SU-DHL-6 (cell line): ENCODE measurements at regions not wholly inside any gene's neighbourhood (a gene's known extent, or its start where the extent isn't known, plus 50 kb on each side); places are given as distances from the start of the nearest gene placed in this dataset.

ENCODE experiments used
- H2AFZ ChIP-seq: fragments of 200-600 bp; sonication (generic); 2 replicates; pipeline ENCODE4 v1.6.1; 2014; ENCODE audit warnings: low read depth, mild to moderate bottlenecking, moderate library complexity, mixed read lengths, antibody characterized with exemption, low read length; ENCODE audit not compliant: severe bottlenecking
- H3F3A ChIP-seq: fragments of 200-600 bp; shearing (Covaris generic); 2 replicates; pipeline ENCODE4 v1.6.0; 2016; ENCODE audit warnings: antibody characterized with exemption, mild to moderate bottlenecking; ENCODE audit not compliant: insufficient read depth
- H3K27ac ChIP-seq: fragments of 200-600 bp; sonication (generic); 2 replicates; pipeline ENCODE4 v1.5.1; 2016; ENCODE audit warnings: low read depth, mild to moderate bottlenecking, low read length, moderate library complexity, mixed read lengths
- H3K27me3 ChIP-seq: fragments of 200-600 bp; sonication (generic), shearing (Covaris generic); 2 replicates; pipeline ENCODE4 v1.6.0; 2014; ENCODE audit warnings: mild to moderate bottlenecking, low read length
- H3K36me3 ChIP-seq: fragments of 200-600 bp; sonication (generic); 2 replicates; pipeline ENCODE4 v1.6.1; 2014; ENCODE audit warnings: mild to moderate bottlenecking, low read length, mixed read lengths
- H3K4me2 ChIP-seq: fragments of 300-600, 200-600 bp; shearing (Covaris generic), sonication (generic); 2 replicates; pipeline ENCODE4 v1.6.0; 2014; ENCODE audit warnings: low read length, low read depth, mild to moderate bottlenecking; ENCODE audit not compliant: poor library complexity, severe bottlenecking
- H3K4me3 ChIP-seq: fragments of 200-600 bp; sonication (generic); 2 replicates; pipeline ENCODE4 v1.5.1; 2014; ENCODE audit warnings: antibody characterized with exemption, low read length, mild to moderate bottlenecking, mixed read lengths; ENCODE audit not compliant: insufficient read depth, poor library complexity, severe bottlenecking
- H3K79me2 ChIP-seq: fragments of 200-600 bp; sonication (generic); 2 replicates; pipeline ENCODE4 v1.6.1; 2014; ENCODE audit warnings: mild to moderate bottlenecking, low read length, moderate library complexity; ENCODE audit not compliant: insufficient read depth
- H3K9ac ChIP-seq: fragments of 200-600 bp; sonication (generic); 2 replicates; pipeline ENCODE4 v1.7.0; 2014; ENCODE audit warnings: mild to moderate bottlenecking, low read length
- H3K9me2 ChIP-seq: fragments of 200-600 bp; sonication (generic); replicated peaks from 2 replicates; pipeline ENCODE4 v1.6.1; 2014; ENCODE audit warnings: low read length; ENCODE audit not compliant: insufficient read depth
- H3K9me3 ChIP-seq: fragments of 200-600 bp; sonication (generic); 2 replicates; pipeline ENCODE4 v1.6.1; 2014; ENCODE audit warnings: low read length, mixed read lengths; ENCODE audit not compliant: insufficient read depth
- H4K20me1 ChIP-seq: fragments of 200-600 bp; sonication (generic); 2 replicates; pipeline ENCODE4 v1.6.1; 2014; ENCODE audit warnings: low read depth, mild to moderate bottlenecking, antibody characterized with exemption, low read length, moderate library complexity, mixed read lengths
- EZH2phosphoT487 ChIP-seq: fragments of 200-600 bp; sonication (generic), shearing (Covaris generic); conservative IDR thresholded peaks from 2 replicates; pipeline ENCODE4 v1.6.1; 2018; ENCODE audit warnings: mild to moderate bottlenecking, antibody characterized with exemption, low read length, moderate library complexity, mixed read lengths
- TF ChIP-seq, protein P1 (sequence below): fragments of 200-600 bp; sonication (generic); IDR thresholded peaks from one replicate; pipeline ENCODE4 v1.5.1; 2017; ENCODE audit warnings: antibody characterized with exemption, mild to moderate bottlenecking, low read length, moderate library complexity; ENCODE audit not compliant: insufficient read depth, poor library complexity, severe bottlenecking

DNA sequence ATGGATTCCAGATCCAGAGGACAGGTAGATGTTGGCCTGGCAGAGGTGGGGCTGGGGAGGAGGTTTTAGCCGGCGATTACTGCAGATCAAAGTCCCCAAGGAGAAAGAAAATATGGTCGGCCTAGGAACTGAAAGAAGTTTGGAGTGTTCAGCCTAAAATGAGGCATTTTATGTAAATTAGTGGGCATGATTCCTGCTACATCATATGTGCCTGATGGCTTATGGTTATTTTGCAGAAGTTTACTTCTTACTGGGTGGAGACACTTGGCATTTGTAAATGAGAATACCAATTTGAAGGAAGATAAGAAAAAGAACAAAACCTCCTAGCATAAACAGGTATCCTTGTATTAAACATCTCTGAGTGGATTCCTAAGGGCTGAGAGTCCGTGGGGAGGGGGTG, 149.3 kb downstream of the FOXL1 start:
- H2AFZ ChIP-seq: no peak overlapping the region
- TF ChIP-seq, protein P1, sequence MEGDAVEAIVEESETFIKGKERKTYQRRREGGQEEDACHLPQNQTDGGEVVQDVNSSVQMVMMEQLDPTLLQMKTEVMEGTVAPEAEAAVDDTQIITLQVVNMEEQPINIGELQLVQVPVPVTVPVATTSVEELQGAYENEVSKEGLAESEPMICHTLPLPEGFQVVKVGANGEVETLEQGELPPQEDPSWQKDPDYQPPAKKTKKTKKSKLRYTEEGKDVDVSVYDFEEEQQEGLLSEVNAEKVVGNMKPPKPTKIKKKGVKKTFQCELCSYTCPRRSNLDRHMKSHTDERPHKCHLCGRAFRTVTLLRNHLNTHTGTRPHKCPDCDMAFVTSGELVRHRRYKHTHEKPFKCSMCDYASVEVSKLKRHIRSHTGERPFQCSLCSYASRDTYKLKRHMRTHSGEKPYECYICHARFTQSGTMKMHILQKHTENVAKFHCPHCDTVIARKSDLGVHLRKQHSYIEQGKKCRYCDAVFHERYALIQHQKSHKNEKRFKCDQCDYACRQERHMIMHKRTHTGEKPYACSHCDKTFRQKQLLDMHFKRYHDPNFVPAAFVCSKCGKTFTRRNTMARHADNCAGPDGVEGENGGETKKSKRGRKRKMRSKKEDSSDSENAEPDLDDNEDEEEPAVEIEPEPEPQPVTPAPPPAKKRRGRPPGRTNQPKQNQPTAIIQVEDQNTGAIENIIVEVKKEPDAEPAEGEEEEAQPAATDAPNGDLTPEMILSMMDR: no peak
- TF ChIP-seq EZH2phosphoT487: no peak
- H3K9ac ChIP-seq: no peak overlapping the region
- no peak overlapping the region for H3K27ac ChIP-seq
- H3K79me2 ChIP-seq: no peaks in the 10 kb centered on the region
- no peaks in the 10 kb centered on the region for H3K9me3 ChIP-seq
- H3K4me2 ChIP-seq: no peak overlapping the region
- H3K9me2 ChIP-seq: no peaks in the 10 kb centered on the region
- no peaks in the 10 kb centered on the region for H3F3A ChIP-seq
- H3K27me3 ChIP-seq: no peaks in the 10 kb centered on the region
- no peaks in the 10 kb centered on the region for H4K20me1 ChIP-seq
- H3K4me3 ChIP-seq: no peak overlapping the region
- no peaks in the 10 kb centered on the region for H3K36me3 ChIP-seq

DNA sequence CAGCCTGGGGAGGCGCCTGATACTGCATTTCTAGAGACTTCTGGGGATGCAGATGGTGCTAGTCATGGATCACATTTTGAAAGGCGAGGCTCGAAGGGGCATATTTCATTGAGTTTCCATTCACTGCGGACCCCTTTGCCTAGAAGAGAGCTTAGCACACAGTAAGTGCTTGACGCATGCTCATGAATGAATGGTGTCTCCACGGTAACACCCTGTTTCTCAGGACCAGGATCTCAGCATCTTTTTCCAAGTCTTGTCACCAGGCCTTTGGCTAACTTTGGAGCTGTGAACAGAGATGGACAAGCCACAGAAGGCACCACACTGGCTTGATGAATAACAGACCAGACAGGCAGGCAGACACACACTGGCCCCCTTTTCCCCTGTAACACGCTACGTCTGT, 151.3 kb downstream of the FOXL1 start:
- no peak overlapping the region for H3K4me2 ChIP-seq
- TF ChIP-seq EZH2phosphoT487: no peak
- TF ChIP-seq, protein P1: no peak
- H3K27me3 ChIP-seq: no peaks in the 10 kb centered on the region
- no peaks in the 10 kb centered on the region for H3K36me3 ChIP-seq
- H3F3A ChIP-seq: no peaks in the 10 kb centered on the region
- no peaks in the 10 kb centered on the region for H3K9me3 ChIP-seq
- H2AFZ ChIP-seq: no peak overlapping the region
- H3K9ac ChIP-seq: no peak overlapping the region
- no peaks in the 10 kb centered on the region for H3K9me2 ChIP-seq
- no peak overlapping the region for H3K27ac ChIP-seq
- H4K20me1 ChIP-seq: no peaks in the 10 kb centered on the region
- H3K79me2 ChIP-seq: no peaks in the 10 kb centered on the region
- H3K4me3 ChIP-seq: no peak overlapping the region

DNA sequence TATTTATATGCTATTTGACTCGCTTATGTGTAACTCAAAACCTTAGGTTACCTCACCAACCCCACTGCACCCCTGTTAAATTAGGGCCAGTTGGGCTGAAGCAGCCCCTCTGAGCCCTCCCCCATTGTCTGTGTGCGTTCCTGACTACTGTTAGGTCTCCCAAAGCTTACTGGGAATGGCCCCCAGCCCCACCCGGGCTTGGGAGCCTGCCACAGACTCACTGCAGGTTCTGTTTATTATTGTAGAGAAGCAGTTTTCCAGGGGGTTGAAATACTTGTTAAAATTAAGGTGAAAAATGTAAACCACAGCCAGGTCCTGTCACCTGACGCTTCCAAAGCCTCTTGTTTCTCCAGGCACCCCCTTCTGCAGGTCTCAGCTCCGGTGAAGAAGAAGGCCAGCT, 151.7 kb downstream of the FOXL1 start:
- TF ChIP-seq EZH2phosphoT487: no peak
- TF ChIP-seq, protein P1: no peak
- Histone ChIP-seq H3K9me3 (no peaks in the 10 kb centered on the region), H3F3A (no peaks in the 10 kb centered on the region), H3K4me3 (no peak overlapping the region), H2AFZ (no peak overlapping the region), H3K27ac (no peak overlapping the region), H3K9me2 (no peaks in the 10 kb centered on the region), H3K79me2 (no peaks in the 10 kb centered on the region), H3K4me2 (no peak overlapping the region), H3K36me3 (no peaks in the 10 kb centered on the region), H4K20me1 (no peaks in the 10 kb centered on the region), H3K9ac (no peak overlapping the region), H3K27me3 (no peaks in the 10 kb centered on the region)
